ENCODE measurements at regions not wholly inside any gene's neighbourhood (a gene's known extent, or its start where the extent isn't known, plus 50 kb on each side); places are given as distances from the start of the nearest gene placed in this dataset.
"Not testable (repeated sequence)": the region's sequence is repeated elsewhere in the genome, so short reads cannot be mapped to it uniquely, and the experiment has no call there.

DNA sequence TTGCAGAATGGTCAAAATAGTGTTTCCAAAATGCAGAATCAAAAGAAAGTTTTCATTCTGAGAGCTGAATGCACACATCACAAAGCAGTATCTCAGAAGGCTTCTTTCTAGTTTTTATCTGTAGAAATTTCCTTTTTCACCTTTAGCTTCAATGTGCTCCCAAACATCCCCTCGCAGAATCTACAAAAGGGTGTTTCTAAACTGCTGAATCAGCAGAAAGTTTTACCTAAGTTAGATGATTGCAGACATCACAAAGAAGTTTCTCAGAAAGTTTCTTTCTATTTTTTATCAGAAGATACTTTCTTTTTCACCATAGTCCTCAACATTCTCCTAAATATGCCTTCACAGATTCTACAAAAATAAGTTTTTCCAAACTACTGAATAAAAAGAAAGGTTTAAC, 239.8 kb downstream of the OR4A5 start:
- H4K20me1 ChIP-seq (ENCODE audit: control insufficient read depth, insufficient read depth, low read depth, low read length): no peaks in the 10 kb centered on the region
- no peak overlapping the region for H3K4me3 ChIP-seq (ENCODE audit: low read length)
- no peaks in the 10 kb centered on the region for H3K9me2 ChIP-seq (replicated peaks; ENCODE audit: control insufficient read depth, low read length)
- no peaks in the 10 kb centered on the region for H3K27me3 ChIP-seq (ENCODE audit: control insufficient read depth, low read length)
- H3K27ac ChIP-seq (ENCODE audit: low read depth, low read length): no peak overlapping the region
- H3K9me3 ChIP-seq (ENCODE audit: control insufficient read depth, insufficient read depth, low read length): peaks cover 13% of the 10 kb centered on the region; the same call in 1 of the 2 replicates
- TF ChIP-seq, protein P1, sequence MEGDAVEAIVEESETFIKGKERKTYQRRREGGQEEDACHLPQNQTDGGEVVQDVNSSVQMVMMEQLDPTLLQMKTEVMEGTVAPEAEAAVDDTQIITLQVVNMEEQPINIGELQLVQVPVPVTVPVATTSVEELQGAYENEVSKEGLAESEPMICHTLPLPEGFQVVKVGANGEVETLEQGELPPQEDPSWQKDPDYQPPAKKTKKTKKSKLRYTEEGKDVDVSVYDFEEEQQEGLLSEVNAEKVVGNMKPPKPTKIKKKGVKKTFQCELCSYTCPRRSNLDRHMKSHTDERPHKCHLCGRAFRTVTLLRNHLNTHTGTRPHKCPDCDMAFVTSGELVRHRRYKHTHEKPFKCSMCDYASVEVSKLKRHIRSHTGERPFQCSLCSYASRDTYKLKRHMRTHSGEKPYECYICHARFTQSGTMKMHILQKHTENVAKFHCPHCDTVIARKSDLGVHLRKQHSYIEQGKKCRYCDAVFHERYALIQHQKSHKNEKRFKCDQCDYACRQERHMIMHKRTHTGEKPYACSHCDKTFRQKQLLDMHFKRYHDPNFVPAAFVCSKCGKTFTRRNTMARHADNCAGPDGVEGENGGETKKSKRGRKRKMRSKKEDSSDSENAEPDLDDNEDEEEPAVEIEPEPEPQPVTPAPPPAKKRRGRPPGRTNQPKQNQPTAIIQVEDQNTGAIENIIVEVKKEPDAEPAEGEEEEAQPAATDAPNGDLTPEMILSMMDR (IDR thresholded peaks at IDR 0.05; ENCODE audit: low read depth, low read length, poor library complexity, severe bottlenecking): no peak
- no peak for TF ChIP-seq EZH2phosphoT487 (IDR thresholded peaks at IDR 0.05; ENCODE audit: borderline replicate concordance, low read length)
- no peaks in the 10 kb centered on the region for H3K79me2 ChIP-seq (ENCODE audit: control insufficient read depth, low read length)
- H3K4me1 ChIP-seq (ENCODE audit: control insufficient read depth, low read length): no peaks in the 10 kb centered on the region
- no peaks in the 10 kb centered on the region for H3F3A ChIP-seq (ENCODE audit: control insufficient read depth, insufficient read depth)
- no peak overlapping the region for H3K4me2 ChIP-seq (ENCODE audit: low read length)
- no peaks in the 10 kb centered on the region for H3K36me3 ChIP-seq (ENCODE audit: control insufficient read depth, low read length)

DNA sequence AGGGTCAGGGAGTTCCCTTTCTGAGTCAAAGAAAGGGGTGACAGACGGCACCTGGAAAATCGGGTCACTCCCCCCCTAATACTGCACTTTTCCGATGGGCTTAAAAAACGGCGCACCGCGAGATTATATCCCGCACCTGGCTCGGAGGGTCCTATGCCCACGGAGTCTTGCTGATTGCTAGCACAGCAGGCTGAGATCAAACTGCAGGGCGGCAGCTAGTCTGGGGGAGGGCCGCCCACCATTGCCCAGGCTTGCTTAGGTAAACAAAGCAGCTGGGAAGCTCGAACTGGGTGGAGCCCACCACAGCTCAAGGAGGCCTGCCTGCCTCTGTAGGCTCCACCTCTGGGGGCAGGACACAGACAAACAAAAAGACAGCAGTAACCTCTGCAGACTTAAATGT, 240.5 kb downstream of the OR4A5 start:
- H3K4me2 ChIP-seq (ENCODE audit: low read length); H3K4me1 ChIP-seq (ENCODE audit: control insufficient read depth, low read length); H3K9me2 ChIP-seq (replicated peaks; ENCODE audit: control insufficient read depth, low read length); H3K27me3 ChIP-seq (ENCODE audit: control insufficient read depth, low read length); H3F3A ChIP-seq (ENCODE audit: control insufficient read depth, insufficient read depth); H3K36me3 ChIP-seq (ENCODE audit: control insufficient read depth, low read length); H4K20me1 ChIP-seq (ENCODE audit: control insufficient read depth, insufficient read depth, low read depth, low read length); H3K79me2 ChIP-seq (ENCODE audit: control insufficient read depth, low read length); H3K4me3 ChIP-seq (ENCODE audit: low read length); H3K27ac ChIP-seq (ENCODE audit: low read depth, low read length): not testable (repeated sequence)
- peaks cover 13% of the 10 kb centered on the region; the same call in 1 of the 2 replicates for H3K9me3 ChIP-seq (ENCODE audit: control insufficient read depth, insufficient read depth, low read length)

DNA sequence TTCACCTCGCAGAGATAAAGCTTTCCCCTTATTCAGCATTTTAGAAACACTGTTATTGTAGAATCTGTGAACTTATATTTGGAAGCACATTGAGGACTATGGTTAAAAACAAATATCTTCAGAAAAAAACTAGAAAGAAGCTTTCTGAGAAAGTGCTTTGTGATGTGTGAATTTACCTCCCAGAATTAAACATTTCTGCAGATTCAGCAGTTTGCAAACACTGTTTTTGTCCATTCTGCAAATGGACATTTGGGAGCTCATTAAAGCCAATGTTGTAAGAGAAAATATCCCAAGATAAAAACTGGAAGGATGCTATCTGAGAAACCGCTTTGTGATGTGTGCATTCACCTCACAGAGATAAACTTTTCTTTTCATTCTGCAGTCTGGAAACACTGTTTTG, 272.7 kb downstream of the OR4A5 start:
- H3K79me2 ChIP-seq (ENCODE audit: control insufficient read depth, low read length): no peaks in the 10 kb centered on the region
- H3K36me3 ChIP-seq (ENCODE audit: control insufficient read depth, low read length): no peaks in the 10 kb centered on the region
- no peak overlapping the region for H3K27ac ChIP-seq (ENCODE audit: low read depth, low read length)
- H3F3A ChIP-seq (ENCODE audit: control insufficient read depth, insufficient read depth): no peaks in the 10 kb centered on the region
- peaks cover 10% of the 10 kb centered on the region; the same call in 1 of the 2 replicates for H3K9me3 ChIP-seq (ENCODE audit: control insufficient read depth, insufficient read depth, low read length)
- no peaks in the 10 kb centered on the region for H3K27me3 ChIP-seq (ENCODE audit: control insufficient read depth, low read length)
- H3K4me3 ChIP-seq (ENCODE audit: low read length): no peak overlapping the region
- no peak for TF ChIP-seq EZH2phosphoT487 (IDR thresholded peaks at IDR 0.05; ENCODE audit: borderline replicate concordance, low read length)
- TF ChIP-seq, protein P1 (IDR thresholded peaks at IDR 0.05; ENCODE audit: low read depth, low read length, poor library complexity, severe bottlenecking): no peak
- no peaks in the 10 kb centered on the region for H3K9me2 ChIP-seq (replicated peaks; ENCODE audit: control insufficient read depth, low read length)
- H3K4me1 ChIP-seq (ENCODE audit: control insufficient read depth, low read length): no peaks in the 10 kb centered on the region
- H3K4me2 ChIP-seq (ENCODE audit: low read length): no peak overlapping the region
- no peaks in the 10 kb centered on the region for H4K20me1 ChIP-seq (ENCODE audit: control insufficient read depth, insufficient read depth, low read depth, low read length)

DNA sequence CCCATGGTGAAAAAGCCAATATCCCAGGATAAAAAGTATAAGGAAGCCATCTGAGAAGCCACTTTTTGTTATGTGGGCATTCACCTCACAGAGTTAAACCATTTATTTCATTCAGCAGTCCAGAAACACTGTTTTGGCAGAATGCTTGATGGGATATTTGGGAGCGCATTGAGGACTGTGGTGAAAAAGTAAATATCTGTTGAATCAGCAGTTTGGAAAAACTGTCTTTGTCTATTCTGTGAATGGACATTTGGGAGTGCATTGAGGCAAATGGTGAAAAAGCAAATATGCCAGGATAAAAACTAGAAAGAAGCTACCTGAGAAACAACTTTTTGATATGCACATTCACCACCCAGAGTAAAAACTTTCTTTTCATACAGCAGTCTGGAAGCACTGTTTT, 276.2 kb upstream of the TRIM48 start:
- peaks cover 4% of the 10 kb centered on the region; the same call in 1 of the 2 replicates for H3K9me3 ChIP-seq (ENCODE audit: control insufficient read depth, insufficient read depth, low read length)
- no peaks in the 10 kb centered on the region for H3F3A ChIP-seq (ENCODE audit: control insufficient read depth, insufficient read depth)
- no peak overlapping the region for H3K4me2 ChIP-seq (ENCODE audit: low read length)
- no peaks in the 10 kb centered on the region for H3K9me2 ChIP-seq (replicated peaks; ENCODE audit: control insufficient read depth, low read length)
- no peaks in the 10 kb centered on the region for H3K27me3 ChIP-seq (ENCODE audit: control insufficient read depth, low read length)
- no peak for TF ChIP-seq EZH2phosphoT487 (IDR thresholded peaks at IDR 0.05; ENCODE audit: borderline replicate concordance, low read length)
- TF ChIP-seq, protein P1 (IDR thresholded peaks at IDR 0.05; ENCODE audit: low read depth, low read length, poor library complexity, severe bottlenecking): no peak
- no peaks in the 10 kb centered on the region for H3K79me2 ChIP-seq (ENCODE audit: control insufficient read depth, low read length)
- no peak overlapping the region for H3K4me3 ChIP-seq (ENCODE audit: low read length)
- H4K20me1 ChIP-seq (ENCODE audit: control insufficient read depth, insufficient read depth, low read depth, low read length): no peaks in the 10 kb centered on the region
- H3K4me1 ChIP-seq (ENCODE audit: control insufficient read depth, low read length): no peaks in the 10 kb centered on the region
- no peak overlapping the region for H3K27ac ChIP-seq (ENCODE audit: low read depth, low read length)
- H3K36me3 ChIP-seq (ENCODE audit: control insufficient read depth, low read length): no peaks in the 10 kb centered on the region

DNA sequence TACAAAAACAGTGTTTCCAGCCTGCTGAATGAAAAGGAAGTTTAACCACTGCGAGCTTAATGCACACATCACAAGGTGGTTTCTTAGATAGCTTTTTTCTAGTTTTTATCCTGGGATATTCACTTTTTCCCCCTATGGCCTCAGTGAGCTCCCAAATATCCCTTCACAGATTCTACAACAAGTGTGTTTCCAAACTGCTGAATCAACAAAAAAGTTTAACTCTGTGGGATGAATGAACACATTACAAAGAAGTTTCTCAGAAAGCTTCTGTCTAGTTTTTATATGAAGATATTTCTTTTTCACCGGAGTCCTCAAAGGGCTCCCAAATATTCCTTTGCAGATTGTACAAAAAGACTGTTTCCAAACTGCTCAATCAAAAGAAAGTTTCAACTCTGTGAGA, 233.1 kb upstream of the TRIM48 start:
- not testable (repeated sequence) for H3K4me2 ChIP-seq (ENCODE audit: low read length); H3K27me3 ChIP-seq (ENCODE audit: control insufficient read depth, low read length); H3K9me2 ChIP-seq (replicated peaks; ENCODE audit: control insufficient read depth, low read length); H3K79me2 ChIP-seq (ENCODE audit: control insufficient read depth, low read length); H4K20me1 ChIP-seq (ENCODE audit: control insufficient read depth, insufficient read depth, low read depth, low read length); H3F3A ChIP-seq (ENCODE audit: control insufficient read depth, insufficient read depth); H3K4me3 ChIP-seq (ENCODE audit: low read length); H3K4me1 ChIP-seq (ENCODE audit: control insufficient read depth, low read length); H3K27ac ChIP-seq (ENCODE audit: low read depth, low read length); H3K36me3 ChIP-seq (ENCODE audit: control insufficient read depth, low read length)
- H3K9me3 ChIP-seq (ENCODE audit: control insufficient read depth, insufficient read depth, low read length): peaks cover 15% of the 10 kb centered on the region
